Keratinocyte (primary cell): ENCODE measurements at regions not wholly inside any gene's neighbourhood (a gene's known extent, or its start where the extent isn't known, plus 50 kb on each side); places are given as distances from the start of the nearest gene placed in this dataset.

Experiments
- CTCF ChIP-seq, 3 experiments: IDR thresholded peaks in 1 of 3; conservative IDR thresholded peaks in 1 of 3; optimal IDR thresholded peaks in 1 of 3; 2 replicates in 2 of 3; 3 replicates in 1 of 3; pipeline versions ENCODE3 to v1.5.1; 2011; ENCODE audit warnings: low read length in 3 of 3, mild to moderate bottlenecking in 3 of 3, moderate library complexity in 2 of 3, control low read depth in 1 of 3, inconsistent platforms in 1 of 3; ENCODE audit not compliant: insufficient read depth in 2 of 3; ENCODE audit errors: extremely low read depth in 1 of 3
- EZH2 ChIP-seq: IDR thresholded peaks from one replicate; pipeline ENCODE4 v1.6.1; 2012; ENCODE audit warnings: inconsistent platforms, mild to moderate bottlenecking, low read length, moderate library complexity

GRCh38 chr4:85414972-85415371 is 60.0 kb upstream of the ARHGAP24 start:
- no peak for TF ChIP-seq CTCF (optimal IDR thresholded peaks at IDR 0.05 in 1 of 3, IDR thresholded peaks at IDR 0.05 in 1 of 3, conservative IDR thresholded peaks at IDR 0.05 in 1 of 3; ENCODE audit: extremely low read depth in 1 of 3, insufficient read depth in 2 of 3, low read length in 3 of 3)
- no peak for TF ChIP-seq EZH2
